ENCODE measurements at regions not wholly inside any gene's neighbourhood (a gene's known extent, or its start where the extent isn't known, plus 50 kb on each side); places are given as distances from the start of the nearest gene placed in this dataset.

GRCh38 chr3:84194029-84194428 lies 764.8 kb upstream of the CADM2 start:
- TF ChIP-seq TAF1 (IDR thresholded peaks at IDR 0.05; ENCODE audit: control insufficient read depth, extremely low read depth, insufficient read depth, low read length, severe bottlenecking) (no peak), ZNF175 (CRISPR knock-in tag; IDR thresholded peaks at IDR 0.05; ENCODE audit: low read depth) (no peak), CTCF (IDR thresholded peaks at IDR 0.05 in 2 of 3, conservative IDR thresholded peaks at IDR 0.05 in 1 of 3; ENCODE audit: insufficient read depth in 2 of 3, low read depth in 1 of 3, low read length in 3 of 3) (no peak), NCOA2 (IDR thresholded peaks at IDR 0.05; ENCODE audit: partially characterized antibody in 2 of 2) (no peak), PCBP2 (IDR thresholded peaks at IDR 0.05; ENCODE audit: low read depth, low read length, poor library complexity, severe bottlenecking) (no peak), SIN3B (IDR thresholded peaks at IDR 0.05; ENCODE audit: low read depth) (no peak), NFE2L1 (tag; IDR thresholded peaks at IDR 0.05; ENCODE audit: borderline replicate concordance, low read depth) (no peak)
- TF ChIP-seq, protein P1, sequence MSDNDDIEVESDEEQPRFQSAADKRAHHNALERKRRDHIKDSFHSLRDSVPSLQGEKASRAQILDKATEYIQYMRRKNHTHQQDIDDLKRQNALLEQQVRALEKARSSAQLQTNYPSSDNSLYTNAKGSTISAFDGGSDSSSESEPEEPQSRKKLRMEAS (CRISPR knock-in tag; IDR thresholded peaks at IDR 0.05): no peak

Data from K562 (cell line).